Hindlimb muscle (tissue), 1 donor: ENCODE measurements at regions not wholly inside any gene's neighbourhood (a gene's known extent, or its start where the extent isn't known, plus 50 kb on each side); places are given as distances from the start of the nearest gene placed in this dataset.
"Not testable (repeated sequence)": the region's sequence is repeated elsewhere in the genome, so short reads cannot be mapped to it uniquely, and the experiment has no call there.

Source experiments
- DNase-seq: peaks from one replicate; pipeline ENCODE4 v3.0.0-alpha.2; 2013

DNA sequence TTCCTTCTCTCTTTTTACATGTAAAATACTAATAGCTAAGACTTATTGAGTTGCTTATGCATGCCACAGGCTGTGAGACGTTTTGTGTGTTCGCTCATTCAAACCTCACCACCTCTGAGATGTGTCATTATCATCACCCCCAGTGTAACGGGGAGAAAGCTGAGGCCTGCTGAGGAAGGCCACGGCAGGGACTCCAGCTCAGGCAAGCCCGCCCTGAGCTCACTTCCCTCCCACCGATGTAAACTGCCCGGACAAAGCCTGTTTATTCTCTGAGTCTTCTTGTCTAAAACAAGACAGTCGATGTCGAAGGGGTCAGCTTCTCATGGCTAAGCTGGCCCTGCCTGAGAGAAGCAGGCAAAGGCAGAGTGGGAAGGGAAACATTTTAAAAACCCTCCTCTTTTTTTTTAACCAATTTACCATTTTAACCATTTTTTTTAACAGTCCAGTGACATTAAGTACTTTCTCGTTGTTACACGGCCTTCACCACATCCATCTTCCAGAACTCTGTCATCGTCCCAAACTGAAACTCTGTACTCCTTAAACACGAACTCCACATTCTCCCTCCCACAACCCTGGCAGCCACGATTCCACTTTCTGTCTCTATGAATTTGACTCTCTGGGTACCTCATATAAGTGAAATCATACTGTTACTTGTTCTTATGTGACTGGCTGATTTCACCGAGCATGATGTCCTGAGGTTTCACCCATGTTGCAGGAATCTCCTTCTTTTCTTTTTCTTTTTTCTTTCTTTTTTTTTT lies 204.8 kb upstream of the GALNT2 start:
- no peak for DNase-seq

DNA sequence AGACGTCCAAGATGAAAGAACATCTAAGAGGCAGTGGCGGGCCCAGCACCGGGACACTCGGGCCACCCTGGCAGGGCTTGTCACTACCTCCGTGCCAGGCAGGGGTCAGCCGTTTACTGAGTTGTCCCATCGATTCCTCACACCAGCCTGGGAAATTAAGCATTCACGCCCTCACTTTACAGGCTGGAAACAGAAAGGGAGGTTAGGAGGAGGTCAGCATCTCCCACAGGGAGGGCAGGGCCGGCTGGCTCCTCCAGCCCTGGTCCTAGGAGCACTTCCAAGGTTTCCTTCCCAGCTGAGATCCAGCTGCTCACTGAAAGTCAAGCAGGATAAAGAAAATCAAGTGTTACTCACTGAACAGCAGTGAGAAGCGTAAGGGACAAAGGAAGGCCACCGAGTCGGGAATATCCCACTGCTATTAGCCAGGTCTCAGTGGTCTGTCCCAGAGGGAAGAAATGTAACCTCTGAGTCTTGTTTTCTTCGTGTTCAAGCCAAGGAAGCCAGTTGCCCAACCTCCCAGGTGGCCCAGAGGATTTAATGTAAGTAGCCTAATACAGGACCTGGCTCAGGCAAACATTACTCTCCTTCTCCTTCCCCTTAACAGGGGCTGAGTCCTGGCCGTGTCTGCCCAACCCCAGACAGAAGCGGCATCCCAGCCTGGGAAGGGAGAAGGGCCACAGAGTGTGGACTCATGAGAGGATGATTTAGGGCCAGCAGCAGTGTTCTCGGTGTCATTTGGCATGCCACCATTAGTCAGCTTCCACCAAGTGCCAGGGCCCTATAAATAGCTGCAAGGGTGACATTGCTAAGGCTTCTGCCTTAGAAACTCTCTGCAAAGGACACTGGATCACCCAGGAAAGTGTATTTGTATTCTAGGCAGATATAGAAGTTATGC lies 203.1 kb upstream of the GALNT2 start:
- DNase-seq = no peak

DNA sequence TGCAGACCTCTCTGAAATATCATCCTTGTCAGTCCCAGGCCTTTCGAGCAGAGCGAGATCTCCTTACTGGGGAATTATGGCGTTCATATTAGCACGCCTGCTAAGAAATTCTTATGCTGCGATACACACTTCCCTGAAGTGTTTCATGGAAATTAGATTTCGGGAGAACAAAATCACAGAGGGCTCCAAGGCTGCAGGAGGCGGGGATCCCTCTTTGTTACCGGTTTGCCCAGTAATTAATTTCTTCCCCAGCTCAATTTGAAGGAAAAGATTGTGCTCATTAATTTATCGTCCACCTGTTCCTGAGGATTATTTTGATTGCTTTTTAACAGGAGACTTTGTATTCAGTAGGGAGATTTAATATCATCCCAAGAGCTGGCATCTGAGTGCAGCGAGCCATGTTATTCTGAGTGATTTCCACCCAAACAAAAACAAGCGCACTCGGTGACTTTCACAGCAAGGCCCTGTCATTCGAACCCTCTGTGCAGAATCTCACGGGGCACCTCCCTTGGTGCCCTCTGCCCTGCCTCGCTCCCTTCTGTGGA lies 202.3 kb upstream of the GALNT2 start:
- DNase-seq = no peak

DNA sequence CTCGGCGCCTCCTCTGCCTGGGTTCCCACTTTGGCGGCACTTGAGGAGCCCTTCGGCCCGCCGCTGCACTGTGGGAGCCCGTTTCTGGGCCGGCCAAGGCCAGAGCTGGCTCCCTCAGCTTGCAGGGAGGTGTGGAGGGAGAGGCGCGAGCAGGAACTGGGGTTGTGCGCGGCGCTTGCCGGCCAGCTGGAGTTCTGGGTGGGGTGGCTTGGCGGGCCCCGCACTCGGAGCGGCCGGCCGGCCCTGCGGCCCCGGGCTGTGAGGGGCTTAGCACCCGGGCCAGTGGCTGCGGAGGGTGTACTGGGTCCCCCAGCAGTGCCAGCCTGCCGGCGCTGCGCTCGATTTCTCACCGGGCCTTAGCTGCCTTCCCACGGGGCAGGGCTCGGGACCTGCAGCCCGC lies 201.7 kb upstream of the GALNT2 start:
- DNase-seq = not testable (repeated sequence)

DNA sequence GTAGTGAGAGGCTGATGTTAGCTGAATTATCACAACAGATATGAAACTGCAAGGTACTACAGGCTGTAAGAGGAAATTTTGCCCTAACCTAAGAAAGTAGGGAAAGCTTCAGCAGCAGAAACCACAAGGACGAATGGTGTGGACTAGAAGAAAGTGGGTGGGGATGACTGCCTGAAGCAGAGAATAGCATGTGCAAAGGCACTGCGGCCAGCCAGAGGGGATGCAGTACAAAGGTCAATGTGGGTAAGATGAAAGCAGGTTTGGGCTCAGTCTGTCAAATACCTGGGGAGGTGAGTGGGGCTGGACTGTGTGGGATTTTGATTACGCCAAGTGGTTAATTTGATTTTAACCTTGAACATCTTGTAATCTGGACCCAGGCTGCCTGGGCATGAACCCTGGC lies 199.3 kb upstream of the GALNT2 start:
- DNase-seq = no peak

DNA sequence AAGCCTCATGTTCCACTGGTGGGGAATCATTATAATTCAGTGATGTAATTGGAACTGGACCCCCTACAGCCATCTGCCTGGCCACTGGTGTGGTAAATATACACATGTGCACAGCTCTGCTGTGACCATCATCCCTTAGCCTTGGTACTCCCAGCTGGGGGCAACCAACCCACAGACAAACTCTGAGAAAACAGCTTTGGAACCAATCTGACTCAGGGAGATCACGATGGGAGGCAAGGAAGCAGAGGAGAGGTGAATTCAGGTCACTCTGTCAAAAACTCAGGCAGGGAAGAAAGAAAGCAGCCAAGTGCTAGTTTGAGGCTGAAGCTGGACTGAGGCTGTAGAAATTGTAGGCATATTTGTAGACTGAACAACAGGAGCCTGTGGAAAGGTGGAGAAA lies 197.8 kb upstream of the GALNT2 start:
- DNase-seq = no peak

DNA sequence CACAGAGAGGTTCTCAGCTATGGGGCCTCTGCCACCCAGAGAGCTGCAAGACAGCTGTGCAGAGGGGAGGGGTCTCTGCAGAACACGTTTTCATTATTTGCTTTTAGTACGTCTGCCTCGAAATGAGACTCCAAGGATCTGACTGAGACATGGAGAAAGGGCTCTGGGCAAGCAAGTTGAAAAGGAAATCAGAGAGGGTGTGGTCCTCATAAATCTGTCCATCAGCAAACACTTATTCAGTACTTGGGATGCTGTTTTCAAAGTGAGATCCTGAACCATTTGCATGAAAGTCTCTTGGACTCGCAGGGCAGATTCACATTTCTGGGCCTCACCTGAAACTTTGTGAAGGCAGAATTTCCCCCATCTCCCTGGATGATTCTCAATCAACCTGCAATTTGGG lies 197.4 kb upstream of the GALNT2 start:
- no peak for DNase-seq

DNA sequence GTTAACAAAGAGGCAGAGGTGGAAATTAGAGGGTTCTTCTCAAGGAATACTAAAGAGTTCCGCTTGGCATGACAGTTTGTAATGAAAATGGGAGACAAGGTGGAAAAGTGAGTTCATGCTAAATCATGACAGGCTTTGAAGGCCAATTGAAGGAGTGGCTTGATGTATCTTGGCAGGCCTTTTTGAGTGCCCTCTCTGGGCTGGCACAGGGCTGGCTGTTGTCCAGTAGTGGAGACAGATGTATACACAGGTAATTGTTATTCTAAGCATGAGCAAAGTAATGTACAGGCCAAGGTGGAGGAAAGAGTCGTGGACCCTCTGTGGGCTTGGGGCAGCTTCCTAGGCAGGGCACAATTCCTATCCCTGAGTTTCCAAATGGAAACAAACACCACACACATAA lies 196.7 kb upstream of the GALNT2 start:
- no peak for DNase-seq

DNA sequence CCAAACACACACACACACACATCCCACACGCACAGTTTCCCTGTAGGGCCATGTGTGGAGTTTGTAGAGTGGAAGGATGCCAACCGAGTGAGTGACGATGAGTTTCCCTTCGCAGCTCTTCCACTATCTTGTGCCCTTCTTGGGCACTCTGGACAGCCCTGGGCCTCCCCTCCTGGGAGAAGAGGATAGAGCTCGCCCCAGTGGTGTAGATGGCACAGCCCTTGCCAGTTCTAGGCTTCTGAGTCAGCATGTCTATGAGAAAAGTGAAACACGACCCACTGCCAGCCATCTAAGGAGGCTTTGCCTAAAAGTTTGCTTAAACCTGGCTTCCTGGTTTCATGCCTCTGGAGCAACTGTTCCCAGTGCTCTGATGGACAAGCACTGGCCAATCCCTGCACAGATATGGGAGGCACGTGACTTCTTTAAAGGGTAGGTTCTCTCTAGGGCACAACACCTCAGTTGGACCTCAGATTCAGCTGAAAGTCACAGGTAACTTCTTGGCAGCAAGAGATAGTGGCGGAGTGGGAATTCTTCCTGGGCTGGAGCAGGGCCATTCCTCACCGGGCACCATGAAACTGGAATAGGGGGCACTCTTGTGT lies 195.9 kb upstream of the GALNT2 start:
- DNase-seq = no peak

DNA sequence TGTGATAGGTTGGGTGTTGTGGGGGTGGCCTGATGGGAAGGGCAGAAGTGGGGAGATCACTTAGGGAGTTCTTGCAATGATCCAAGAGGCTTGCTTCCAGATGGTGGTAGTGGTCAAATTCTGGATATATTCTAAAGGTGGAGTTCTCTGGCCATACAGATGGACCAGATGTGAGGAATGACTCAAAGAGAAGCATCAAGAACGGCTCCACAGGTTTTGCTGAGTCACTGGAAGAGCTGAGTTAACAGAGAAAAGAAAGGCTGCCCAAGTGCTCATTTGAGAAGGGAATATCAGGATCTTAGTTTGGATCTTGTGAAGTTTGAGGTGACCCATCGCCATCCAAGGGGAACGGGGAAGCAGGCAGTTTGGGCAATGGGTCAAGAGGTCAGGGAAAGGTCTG lies 192.9 kb upstream of the GALNT2 start:
- DNase-seq = no peak

DNA sequence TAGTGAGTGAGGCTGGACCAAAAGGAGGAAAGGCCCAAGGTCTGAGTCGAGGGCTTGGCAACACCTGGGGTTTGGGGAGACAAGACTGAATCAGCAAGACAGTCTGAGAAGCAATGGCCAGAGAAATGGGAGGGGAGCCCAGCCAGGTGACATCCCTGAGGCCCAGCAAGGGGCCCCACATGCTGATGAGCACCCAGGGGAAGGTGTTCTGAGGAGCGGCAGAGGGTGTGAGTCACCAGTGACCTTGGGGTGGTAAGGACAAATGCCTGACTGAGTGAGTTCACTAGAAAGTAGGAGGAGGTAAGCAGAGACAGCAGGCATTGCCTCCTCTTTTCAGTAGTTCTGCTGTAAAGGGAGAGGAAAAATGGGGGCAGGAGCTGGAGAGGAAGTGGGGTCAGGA lies 192.4 kb upstream of the GALNT2 start:
- no peak for DNase-seq

DNA sequence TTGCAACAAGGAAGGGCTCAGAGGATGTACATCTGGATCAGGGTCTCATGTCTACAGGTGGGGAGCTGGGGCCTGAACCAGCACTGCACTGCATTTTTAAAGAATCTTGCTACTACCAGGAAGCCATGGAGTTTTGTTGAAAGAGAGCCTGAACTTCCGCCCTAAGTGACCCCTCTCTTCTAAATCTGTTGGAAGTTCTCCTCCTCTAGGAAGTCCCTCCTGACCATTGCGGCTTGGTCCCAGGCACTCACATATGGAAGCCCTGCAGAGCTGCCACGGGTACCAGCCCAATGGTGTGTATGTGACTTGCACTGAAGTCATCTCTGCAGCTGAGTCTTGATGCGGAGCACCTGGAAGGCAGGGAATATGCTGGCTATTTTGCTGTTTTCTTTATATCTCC lies 192.0 kb upstream of the GALNT2 start:
- no peak for DNase-seq

DNA sequence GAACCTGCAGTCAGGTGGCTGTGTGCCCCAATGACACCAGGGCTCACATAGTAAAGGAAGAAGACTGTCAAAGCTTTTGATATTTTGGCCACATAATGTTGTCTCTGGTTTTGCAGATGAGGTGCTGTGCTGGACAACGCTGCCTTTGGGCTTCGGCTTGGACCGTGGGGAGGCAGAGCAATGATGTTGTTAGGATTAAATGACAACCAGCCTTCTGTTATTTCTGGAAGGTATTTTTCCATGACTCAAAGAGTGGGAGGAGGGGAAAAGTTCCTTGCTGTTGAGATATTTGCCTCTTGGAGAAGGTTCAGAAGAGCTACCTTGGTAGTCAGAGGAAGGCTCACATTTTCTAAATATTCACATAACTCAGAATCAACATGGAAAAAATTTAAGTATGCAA lies 187.3 kb upstream of the GALNT2 start:
- no peak for DNase-seq

DNA sequence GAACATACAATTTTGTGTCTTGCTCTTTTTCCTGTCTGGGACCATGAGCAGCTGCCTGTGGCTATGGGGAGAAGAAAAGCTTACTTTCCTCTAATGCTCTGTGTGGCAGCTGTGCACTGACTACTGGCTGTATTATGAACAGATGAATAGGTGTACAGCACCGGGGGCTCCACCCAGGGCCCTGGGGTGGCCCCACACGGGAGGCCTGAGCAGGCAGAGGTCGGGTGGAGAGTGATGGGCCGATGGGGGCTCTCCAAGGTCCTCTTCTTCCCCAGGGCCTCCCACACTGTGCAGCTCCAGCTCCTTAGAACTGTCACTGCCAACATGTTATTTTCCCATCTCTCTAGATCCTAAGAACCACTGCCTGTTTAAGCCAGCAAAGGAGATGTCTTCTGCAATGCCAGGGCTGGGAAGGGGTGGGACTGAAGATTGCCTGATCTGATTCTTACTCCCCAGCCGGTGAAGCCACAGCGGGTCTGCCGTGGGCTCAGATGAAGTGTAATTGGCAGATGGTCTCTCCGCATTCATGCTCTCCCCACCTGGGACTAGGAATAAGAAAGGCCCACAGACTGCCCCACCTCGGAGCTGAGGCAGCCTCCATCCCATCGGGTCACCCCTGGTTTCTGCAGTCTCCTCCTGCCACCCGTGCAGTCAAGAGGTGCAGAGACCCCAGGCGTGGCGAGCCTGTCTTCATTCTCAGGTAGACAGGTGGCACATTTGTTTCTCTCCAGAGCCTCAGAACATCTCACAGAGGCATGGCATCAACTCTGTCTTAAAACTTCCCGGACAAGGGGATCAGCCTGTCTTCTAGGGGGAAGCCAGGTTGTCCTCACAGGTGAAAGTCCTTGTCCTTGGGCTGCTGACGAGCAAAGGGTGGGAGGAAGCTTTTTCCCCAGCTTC lies 186.5 kb upstream of the GALNT2 start:
- no peak for DNase-seq

DNA sequence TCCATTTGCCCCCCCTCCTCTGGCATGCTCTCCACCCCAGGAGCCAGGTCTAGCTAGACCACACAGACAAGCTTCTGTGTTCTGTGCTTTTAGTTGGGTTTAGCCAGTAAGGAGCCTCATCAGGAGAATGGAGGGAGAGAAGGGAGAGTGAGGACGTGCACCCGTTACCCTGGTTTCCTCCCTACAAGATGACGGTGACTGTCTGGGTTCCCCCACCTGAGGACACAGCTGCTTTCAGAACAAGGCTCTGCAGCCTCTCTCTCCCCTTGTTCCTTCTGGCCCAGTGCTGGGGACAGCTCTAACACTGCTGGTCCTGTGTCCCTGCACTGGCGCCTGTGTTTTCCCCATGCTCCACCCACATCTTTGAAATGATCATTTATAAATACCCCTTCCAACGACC lies 184.4 kb upstream of the GALNT2 start:
- no peak for DNase-seq

DNA sequence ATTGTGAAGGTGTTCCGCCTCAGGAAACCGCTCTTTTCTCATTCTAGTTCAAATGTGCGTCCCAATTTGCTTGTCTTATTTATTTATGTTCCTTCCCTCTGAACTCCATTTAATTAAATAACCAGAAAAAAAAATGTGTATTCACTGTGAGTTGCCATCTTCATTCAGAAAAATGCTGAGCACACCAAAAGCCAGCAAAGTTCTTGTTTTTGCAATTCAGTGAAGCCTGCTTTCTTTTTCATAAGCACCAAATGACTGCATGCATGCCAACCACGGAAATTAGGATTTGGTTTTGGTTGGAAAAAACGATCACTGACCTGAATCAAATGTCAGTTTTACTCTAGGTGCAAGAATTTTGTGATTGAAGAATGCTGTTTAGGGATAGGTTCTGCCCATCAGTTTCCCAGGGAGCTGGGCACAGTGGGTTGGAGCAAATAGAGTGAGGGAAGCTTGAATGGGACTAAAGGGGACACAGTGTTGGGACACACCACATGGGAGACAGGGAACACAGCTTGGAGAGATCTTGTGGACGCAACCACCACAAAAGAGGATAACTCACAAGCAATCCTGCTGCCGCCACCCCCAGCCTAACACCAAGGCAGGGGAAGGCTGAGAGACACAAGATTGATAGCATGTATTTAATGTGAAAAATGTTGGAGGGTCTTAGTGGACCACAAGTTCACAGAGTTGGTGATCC lies 183.4 kb upstream of the GALNT2 start:
- no peak for DNase-seq

DNA sequence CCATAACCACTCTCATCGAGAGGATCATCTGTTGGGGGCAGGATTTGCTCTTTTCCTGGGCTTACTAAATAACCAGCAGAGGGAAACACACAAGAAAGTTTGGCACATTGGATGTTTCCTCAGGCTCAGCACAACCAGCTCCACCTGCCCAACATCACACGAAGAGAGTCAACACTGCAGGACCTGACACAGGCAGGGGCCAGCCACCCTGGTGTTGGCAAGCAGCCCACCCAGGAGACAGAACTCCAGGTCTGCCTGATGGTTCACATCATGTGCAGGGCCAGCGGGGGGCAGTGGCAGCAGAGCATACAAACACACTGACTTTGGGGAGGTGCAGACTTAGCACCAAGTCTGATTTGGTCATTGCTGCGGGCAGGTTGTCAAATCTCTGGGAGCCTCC lies 182.3 kb upstream of the GALNT2 start:
- DNase-seq = no peak

DNA sequence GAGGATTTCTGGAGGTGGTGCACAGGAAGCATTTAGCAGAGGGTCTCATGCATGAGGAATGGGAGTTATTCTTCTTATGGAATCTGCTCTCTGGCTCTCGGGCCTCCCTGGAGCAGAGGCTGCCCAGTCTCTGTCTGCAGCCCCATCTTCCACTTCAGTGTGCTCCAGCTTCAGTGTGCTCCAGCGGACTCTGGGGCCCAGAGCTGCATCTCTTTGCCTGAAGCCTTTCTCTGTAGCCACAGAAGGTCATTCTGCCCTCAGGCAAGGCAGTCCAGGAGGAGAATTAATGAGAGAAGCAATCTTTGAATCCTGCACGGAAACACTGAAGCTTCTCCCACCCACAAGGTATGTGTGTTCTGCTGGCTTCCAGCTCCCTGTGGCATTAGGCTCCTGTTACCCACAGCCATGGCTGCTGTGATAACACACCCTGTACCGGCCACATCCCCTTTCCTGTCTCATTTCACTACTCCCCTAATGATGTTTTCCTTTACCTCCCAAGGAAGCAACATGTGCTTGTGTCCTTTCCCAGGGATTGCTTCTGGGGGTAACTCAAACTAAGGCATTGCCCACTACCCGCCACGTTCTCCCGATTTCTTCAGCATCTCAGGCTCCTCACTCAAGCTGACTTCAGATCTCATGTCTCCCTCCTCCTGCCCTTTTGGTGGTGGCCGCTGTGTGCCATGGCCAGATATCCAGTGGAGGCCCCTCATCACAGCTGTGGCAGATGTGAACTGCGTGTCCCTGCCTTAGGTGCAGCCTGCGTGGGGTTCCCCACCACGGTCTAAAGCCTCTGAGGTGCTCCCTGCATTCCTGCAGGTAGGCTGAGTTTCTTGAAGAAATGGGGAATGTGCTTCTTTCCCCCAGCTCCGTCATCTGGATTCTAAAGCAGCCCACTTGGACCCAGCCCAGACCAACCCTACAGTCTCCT lies 181.2 kb upstream of the GALNT2 start:
- no peak for DNase-seq

DNA sequence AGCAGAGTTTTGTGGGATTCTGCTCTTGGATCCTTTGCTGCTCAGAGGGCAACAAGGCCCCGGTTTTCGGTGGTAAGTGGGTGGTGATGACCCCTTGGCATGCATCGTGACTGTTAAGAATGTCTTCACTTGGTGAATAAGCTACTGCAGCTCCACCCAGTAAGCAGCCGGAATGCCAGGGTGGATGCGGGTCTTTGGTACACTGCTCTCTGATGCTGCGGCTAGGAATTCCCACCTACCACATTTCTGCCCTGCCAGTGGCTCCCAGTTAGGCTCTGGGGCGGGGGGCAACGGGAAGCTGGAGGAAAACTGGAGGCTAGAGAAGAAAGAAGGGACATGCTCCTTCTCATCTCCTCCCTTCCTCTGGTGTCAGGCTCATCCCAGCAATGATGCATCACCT lies 180.4 kb upstream of the GALNT2 start:
- no peak for DNase-seq

DNA sequence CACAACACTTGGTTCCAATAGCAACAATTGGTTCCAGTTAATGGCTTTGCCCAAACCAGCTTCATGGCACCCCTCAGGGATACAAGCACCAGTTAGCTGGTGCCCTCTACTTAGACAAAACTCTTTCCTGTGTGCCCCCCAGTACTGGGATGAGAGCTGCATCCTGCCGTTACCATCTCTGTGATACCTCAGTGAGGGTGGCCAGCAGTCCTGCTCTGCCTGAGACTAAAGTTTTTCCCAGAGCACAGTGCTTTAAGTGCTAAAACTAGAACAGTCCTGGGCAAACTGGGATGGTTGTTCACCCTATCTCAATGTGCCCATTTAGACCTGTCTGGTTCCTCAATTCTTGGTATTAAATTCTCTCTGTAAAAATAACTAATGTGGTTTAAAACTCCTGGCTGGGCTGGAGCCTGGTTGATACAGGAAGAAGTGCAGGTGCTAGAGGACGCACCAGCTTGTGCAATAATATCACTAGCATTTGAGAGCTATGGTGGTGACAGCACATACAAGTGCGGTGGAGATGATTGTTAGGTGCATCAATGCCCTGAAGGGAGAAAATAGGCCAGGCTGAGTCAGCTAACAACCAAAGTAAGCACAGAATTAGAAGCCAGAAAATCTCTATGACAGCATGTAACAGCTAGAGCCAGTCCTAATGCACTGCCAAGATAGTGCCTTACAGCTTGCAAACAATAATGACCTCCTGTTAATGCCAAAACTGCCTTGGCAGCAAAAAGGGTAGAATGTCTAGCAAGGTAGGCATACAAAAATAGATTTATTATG lies 179.8 kb upstream of the GALNT2 start:
- no peak for DNase-seq
